Kidney (tissue), 13 donors: ENCODE measurements at regions not wholly inside any gene's neighbourhood (a gene's known extent, or its start where the extent isn't known, plus 50 kb on each side); places are given as distances from the start of the nearest gene placed in this dataset.

Source experiments
- DNase-seq, 5 donors: peaks; one replicate each; pipeline ENCODE4 v3.0.0-alpha.2; 2013 to 2020
- FAIRE-seq: peaks from 2 replicates; lab custom pipeline; 2012; peaks lifted over from hg19 to GRCh38; lab: Jason Lieb, UNC
- H3K27ac ChIP-seq, 2 donors: one replicate each; pipeline ENCODE4 v1.7.0; 2013; ENCODE audit warnings: low read depth in 2 of 2, low read length in 2 of 2, inconsistent platforms in 1 of 2
- H3K27me3 ChIP-seq: one replicate; pipeline ENCODE4 v1.7.1; 2013; ENCODE audit warnings: low read length, inconsistent platforms; ENCODE audit not compliant: control insufficient read depth, insufficient read depth
- H3K36me3 ChIP-seq, 3 donors: one replicate each; pipeline versions ENCODE4 v1.7.0 to v1.7.1; 2013; ENCODE audit warnings: low read length in 3 of 3, control low read depth in 1 of 3, inconsistent platforms in 1 of 3; ENCODE audit not compliant: insufficient read depth in 3 of 3, control insufficient read depth in 2 of 3
- H3K4me1 ChIP-seq, 3 donors: one replicate each; pipeline versions ENCODE4 v1.7.0 to v1.7.1; 2013; ENCODE audit warnings: low read length in 3 of 3, inconsistent platforms in 1 of 3, low read depth in 1 of 3; ENCODE audit not compliant: control insufficient read depth in 2 of 3, insufficient read depth in 2 of 3
- H3K4me3 ChIP-seq, 3 donors: one replicate each; pipeline versions ENCODE4 v1.7.0 to v1.8.1; 2013; ENCODE audit warnings: low read length in 3 of 3, control low read depth in 1 of 3, inconsistent platforms in 1 of 3
- H3K9ac ChIP-seq, 3 donors: one replicate each; pipeline versions ENCODE4 v1.7.0 to v1.7.1; 2013; ENCODE audit warnings: low read length in 3 of 3, control low read depth in 1 of 3, inconsistent platforms in 1 of 3
- H3K9me3 ChIP-seq, 3 donors: one replicate each; pipeline versions ENCODE4 v1.7.0 to v1.7.1; 2013; ENCODE audit warnings: low read length in 3 of 3, control low read depth in 1 of 3, inconsistent platforms in 1 of 3; ENCODE audit not compliant: control insufficient read depth in 2 of 3, insufficient read depth in 1 of 3
- intact Hi-C: fragments of 100-400 bp; cut with DNase I; formaldehyde crosslinking; loops from one replicate; pipeline ENCODE4 v1.11.1; 2022
- TF ChIP-seq, protein P1 (sequence below): IDR thresholded peaks from 3 replicates; pipeline ENCODE4 v1.5.1; 2012; ENCODE audit warnings: mild to moderate bottlenecking, moderate library complexity, borderline replicate concordance; ENCODE audit not compliant: insufficient read depth; ENCODE audit errors: extremely low read depth
- donor health status: control.
- donor health status: control.
- donor health status: control.
- donor health status: control.
- donor health status: control.
- donor health status: DM: yes; HTN: yes; CAD: no.
- donor health status: Normal renal cell carcinoma (clear cell type).

DNA sequence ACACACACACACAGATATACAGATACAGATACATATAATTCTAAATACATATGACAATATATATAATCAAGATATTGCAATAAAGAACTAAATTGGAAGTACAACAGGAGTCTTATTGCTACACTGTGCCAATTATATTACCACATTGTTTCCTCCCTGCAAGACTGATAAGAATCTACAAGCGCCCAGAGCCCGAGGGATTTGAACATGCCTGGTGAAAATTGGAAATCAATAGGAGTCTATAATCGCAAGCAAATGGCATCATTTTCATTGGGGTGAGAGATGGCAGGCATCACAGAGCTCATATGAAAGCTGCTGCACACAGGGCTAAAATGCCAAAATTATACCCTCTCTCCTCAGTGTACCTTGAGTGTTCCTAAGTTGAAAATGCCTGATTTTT is 152.9 kb upstream of the PTBP2 start:
- H3K36me3 ChIP-seq: no peaks in the 10 kb centered on the region
- FAIRE-seq: no peak
- H3K27me3 ChIP-seq: no peaks in the 10 kb centered on the region
- H3K4me3 ChIP-seq: no peak overlapping the region
- H3K27ac ChIP-seq: no peak overlapping the region
- H3K4me1 ChIP-seq: no peaks in the 10 kb centered on the region
- TF ChIP-seq, protein P1, sequence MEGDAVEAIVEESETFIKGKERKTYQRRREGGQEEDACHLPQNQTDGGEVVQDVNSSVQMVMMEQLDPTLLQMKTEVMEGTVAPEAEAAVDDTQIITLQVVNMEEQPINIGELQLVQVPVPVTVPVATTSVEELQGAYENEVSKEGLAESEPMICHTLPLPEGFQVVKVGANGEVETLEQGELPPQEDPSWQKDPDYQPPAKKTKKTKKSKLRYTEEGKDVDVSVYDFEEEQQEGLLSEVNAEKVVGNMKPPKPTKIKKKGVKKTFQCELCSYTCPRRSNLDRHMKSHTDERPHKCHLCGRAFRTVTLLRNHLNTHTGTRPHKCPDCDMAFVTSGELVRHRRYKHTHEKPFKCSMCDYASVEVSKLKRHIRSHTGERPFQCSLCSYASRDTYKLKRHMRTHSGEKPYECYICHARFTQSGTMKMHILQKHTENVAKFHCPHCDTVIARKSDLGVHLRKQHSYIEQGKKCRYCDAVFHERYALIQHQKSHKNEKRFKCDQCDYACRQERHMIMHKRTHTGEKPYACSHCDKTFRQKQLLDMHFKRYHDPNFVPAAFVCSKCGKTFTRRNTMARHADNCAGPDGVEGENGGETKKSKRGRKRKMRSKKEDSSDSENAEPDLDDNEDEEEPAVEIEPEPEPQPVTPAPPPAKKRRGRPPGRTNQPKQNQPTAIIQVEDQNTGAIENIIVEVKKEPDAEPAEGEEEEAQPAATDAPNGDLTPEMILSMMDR: no peak
- no peak overlapping the region for H3K9ac ChIP-seq
- DNase-seq: no peak
- H3K9me3 ChIP-seq: no peaks in the 10 kb centered on the region
- intact Hi-C loops: no loop called here

- Histone ChIP-seq H3K4me3 (no peak overlapping the region), H3K27me3 (no peaks in the 10 kb centered on the region), H3K9me3 (no peaks in the 10 kb centered on the region), H3K9ac (no peak overlapping the region), H3K27ac (no peak overlapping the region), H3K4me1 (no peaks in the 10 kb centered on the region), H3K36me3 (no peaks in the 10 kb centered on the region)
- FAIRE-seq (no peak), DNase-seq (no peak)
- TF ChIP-seq, protein P1: no peak
- intact Hi-C loops: no loop called here
These were observed 152.3 kb upstream of the PTBP2 start for GRCh38 chr1:96569288-96569687.

DNA sequence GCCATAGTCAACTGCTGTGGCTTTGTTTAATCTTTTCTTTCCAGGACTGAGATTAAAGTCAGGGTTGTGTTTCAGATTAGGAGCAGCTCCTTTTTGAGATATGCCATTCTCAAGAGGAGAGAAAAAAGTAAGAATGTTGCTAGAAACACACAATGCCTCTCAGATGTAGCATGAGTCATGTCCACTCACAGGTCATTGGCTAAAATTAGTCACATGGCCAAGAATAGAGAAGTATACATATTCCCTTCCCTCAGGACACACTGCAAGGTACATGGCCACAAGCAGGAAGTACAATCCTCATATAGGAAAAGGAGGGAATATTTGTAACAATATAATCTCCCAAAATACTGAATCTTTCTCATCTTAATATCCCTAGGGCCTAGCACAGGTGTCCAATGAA is 141.9 kb upstream of the PTBP2 start:
- Histone ChIP-seq H3K9me3 (no peaks in the 10 kb centered on the region), H3K27ac (no peak overlapping the region), H3K36me3 (no peaks in the 10 kb centered on the region), H3K4me1 (no peaks in the 10 kb centered on the region), H3K4me3 (no peak overlapping the region), H3K9ac (no peak overlapping the region), H3K27me3 (no peaks in the 10 kb centered on the region)
- intact Hi-C loops: no loop called here
- FAIRE-seq (no peak), DNase-seq (no peak)
- TF ChIP-seq, protein P1: no peak

DNA sequence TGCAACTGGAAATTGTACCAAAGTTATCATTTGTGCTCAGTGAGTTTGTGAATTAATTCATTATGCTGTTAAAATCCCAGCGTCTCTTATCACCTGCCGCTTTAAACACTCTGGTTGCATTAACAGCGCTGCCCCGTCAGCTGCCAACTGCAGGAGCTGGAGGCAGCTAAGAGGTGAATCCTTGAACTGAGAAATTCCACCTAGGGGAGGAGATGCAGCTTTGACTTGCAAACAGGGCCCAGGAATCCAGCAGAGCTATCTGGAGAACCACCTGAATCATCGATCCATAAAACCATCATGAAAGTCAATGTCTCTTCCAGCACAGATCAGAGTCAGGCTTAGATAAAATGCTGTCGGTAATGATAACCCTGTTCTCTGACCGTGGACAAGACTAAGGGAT is 140.7 kb upstream of the PTBP2 start:
- DNase-seq: no peak
- H3K4me3 ChIP-seq: no peak overlapping the region
- FAIRE-seq: no peak

More for the DNA sequence above, 140.7 kb upstream of the PTBP2 start:
- TF ChIP-seq, protein P1: no peak
- H3K27me3 ChIP-seq: no peaks in the 10 kb centered on the region
- H3K36me3 ChIP-seq: no peaks in the 10 kb centered on the region
- no peaks in the 10 kb centered on the region for H3K4me1 ChIP-seq
- no peaks in the 10 kb centered on the region for H3K9me3 ChIP-seq
- no peak overlapping the region for H3K9ac ChIP-seq
- intact Hi-C loops: no loop called here
- H3K27ac ChIP-seq: no peak overlapping the region
